NCI-H2107 (cell line): ENCODE measurements at regions not wholly inside any gene's neighbourhood (a gene's known extent, or its start where the extent isn't known, plus 50 kb on each side); places are given as distances from the start of the nearest gene placed in this dataset.

Experiments used
- DNase-seq: peaks from one replicate; lab custom pipeline; 2025; lab: John Stamatoyannopoulos, UW

GRCh38 chr2:235141411-235142128 is 189.8 kb downstream of the SH3BP4 start:
- DNase-seq = no peak

GRCh38 chr2:235142601-235143000 is 190.8 kb downstream of the SH3BP4 start:
- DNase-seq = no peak

- no peak for DNase-seq
Measured at GRCh38 chr2:235143789-235144188, 192.0 kb downstream of the SH3BP4 start.

DNA sequence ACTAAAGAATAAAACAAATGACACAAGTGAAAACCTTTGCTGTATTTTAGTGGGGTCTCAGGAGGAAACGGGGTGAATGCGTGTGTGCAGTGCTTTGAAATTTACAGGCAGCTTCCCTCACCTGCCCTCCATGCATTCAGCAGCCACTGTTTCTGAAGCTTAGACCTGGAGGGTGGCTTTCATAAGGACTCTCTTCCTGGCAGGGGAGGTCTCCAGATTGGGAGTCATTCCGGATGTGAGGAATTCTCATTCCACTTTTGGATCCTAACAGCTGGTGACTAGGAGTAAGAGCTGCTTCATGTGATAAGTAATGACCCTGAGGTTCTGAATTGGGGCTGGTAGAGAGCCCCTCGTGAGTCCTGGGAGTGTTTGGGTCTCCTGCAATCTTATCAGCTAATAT is 192.5 kb downstream of the SH3BP4 start:
- DNase-seq = no peak

DNA sequence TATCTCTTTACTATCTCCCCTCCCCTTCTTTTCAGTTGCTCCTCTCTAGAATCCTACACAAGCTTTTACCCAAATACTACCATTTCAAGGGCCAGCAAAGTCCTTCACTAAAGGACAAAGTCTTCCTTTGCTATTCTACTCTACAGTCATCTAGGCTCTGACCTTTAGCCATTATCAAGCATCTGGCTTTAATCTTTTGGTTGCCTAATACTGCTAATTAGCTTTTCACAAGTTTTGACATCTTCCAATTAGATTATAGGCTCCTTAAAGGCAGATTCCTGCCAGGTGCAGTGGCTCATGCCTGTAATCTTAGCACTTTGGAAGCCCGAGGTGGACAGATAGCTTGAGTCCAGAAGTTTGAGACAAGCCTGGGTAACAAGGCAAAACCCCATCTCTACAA is 194.4 kb downstream of the SH3BP4 start:
- DNase-seq = no peak

GRCh38 chr2:235146871-235147565 is 195.2 kb downstream of the SH3BP4 start:
- no peak for DNase-seq

GRCh38 chr2:235148201-235149170 is 196.7 kb downstream of the SH3BP4 start:
- DNase-seq = no peak

DNA sequence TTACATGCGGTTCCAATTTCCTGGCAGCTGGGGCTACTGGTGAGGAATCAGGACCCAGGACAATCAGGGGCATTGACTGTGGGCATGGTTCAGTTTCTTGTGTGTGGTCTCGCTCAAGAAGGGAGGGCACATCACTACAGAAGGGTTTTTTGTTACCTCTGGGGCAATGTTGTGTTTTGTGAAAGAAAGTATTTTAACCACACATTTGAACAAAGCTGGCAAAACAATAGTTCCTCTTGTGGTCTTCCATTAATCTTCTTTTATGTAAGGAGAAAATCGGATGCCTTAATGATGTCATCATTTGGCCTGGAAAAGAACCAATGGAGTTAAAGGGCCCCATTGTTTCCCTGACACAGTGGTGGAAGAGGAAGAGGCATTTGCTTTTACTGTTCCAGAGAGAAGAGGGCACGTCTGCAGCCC is 197.4 kb downstream of the SH3BP4 start:
- no peak for DNase-seq

- no peak for DNase-seq
Measured at GRCh38 chr2:235149736-235150135, 197.9 kb downstream of the SH3BP4 start.

DNA sequence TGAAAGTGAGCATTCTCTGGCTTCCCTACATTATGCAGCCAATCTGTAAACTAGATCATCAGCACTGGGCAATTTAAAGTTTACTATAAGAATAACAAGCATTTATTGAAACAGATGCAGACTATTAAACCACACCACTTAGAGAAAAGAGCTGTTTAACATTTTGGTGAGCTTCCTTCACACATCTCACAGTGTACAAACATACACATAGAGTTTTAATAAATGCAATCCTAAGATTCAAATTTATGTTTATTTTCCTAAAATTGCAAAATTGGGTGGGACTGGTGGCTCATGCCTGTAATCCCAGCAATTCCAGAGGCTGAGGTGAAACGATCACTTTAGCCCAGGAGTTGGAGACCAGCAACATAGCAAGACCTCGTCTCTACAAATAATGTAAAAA is 199.3 kb downstream of the SH3BP4 start:
- no peak for DNase-seq

GRCh38 chr2:235155163-235155562 is 203.3 kb downstream of the SH3BP4 start:
- no peak for DNase-seq

- no peak for DNase-seq
Measured at GRCh38 chr2:235156055-235156454, 204.2 kb downstream of the SH3BP4 start.

DNA sequence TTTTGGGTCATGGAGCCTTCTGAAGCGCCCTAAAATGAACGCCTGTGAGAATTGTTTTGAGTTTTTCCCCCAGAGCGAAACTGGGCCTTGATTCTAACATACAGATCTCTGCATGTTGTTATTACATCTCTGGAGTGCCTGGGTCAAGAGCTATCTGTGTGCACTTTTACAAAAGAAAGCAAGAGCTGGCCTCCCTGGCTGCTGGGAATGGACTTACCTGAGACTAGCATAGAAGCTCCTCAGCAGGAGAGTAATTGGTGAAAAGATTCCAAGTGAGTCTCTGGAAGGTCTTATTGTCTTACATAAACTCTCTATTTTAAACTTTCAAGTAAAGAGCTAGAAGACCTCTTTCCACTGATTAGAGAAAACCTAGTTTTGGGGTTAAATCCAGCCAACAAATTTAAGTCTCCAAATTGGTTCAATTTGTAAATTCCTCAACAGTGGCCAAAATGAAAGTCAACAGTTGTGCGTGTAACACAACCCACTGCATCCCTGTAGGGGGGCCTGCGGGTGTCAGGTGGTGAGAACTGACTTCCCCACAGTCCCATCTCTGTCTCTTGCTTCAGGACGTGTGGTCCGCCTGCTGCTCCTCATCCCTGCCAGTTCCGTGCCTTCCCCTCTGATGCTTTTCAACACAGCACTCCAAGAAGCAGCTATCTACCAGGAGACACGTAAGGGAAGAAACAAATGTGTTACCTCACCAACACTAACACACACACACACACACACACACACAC is 206.1 kb downstream of the SH3BP4 start:
- DNase-seq = no peak

DNA sequence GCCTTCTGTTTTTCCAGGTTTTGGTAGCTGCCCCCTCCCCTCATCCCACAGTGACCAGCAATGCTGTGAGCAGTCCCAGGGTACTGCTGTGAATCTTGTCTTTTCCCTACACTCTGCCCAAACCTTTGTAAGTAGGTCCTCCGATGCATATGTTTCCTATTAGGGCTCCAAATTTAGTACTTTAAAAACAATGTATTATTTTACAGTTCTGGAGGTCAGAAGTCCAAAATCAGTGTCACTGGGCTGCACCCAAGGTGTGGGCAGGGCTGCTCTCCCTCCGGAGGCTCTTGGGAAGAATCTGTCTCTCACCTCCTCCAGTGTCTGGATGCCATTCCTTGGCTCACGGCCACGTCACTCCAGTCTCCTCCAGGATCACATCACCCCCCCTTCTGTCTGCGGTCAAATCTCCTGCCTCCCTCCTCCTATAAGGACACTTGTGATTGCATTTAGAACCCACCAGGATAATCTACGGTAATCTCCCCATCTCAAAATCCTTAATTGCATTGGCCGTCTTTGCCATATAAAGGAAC is 208.5 kb downstream of the SH3BP4 start:
- no peak for DNase-seq

DNA sequence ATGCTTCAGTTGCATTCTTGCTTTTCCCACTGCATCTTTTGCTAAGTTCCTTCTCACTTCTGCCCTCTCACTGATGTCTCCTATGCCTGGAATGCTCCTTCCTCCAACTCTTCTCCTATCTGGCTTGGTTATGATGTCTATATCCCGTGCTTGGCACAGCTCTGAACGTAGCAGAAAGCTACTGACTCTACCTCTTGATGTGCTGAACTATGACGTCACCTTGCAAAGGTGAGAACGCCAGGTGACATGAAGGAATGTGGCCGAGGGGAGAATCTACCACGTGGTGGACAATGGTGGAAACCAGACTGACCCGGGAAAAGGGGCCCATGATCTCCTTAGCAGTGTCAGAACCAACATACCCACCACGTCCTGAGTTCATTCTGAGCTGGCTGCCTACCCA is 209.7 kb downstream of the SH3BP4 start:
- DNase-seq = no peak

DNA sequence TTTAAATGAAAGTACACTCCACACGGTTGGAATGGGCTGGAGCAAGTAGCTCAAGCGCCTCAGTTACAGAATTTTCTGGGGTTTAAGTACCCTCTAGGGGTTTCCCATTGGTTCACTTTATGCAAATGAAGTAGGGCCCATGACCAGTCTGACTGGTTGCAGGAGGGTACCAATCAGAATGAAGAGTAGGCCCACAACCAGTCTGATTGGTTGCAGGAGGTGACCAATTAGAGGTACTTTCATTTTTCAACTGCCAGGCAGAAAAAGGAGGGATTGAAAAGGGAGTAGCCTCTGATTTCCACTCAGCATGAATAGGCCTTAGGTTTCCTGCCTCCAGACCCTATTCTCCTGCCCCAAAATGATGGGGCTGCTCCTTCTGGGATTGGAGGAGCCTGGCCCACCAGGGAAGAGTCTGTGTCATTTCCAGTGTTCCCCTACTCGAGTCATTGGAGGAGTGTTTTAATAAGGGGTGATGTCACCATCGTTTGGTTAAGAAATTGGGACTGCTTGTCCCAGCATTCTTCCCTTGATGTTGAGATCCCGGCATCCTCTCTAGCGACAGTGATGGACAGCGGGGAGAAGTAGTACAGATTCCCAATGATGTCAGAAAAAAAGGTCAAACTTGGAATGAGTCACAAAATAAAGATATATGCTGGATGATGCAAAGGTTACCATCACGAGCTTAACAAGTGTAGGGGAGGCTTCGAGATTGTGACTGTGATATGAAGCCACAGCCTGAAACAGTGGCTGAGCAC is 210.4 kb downstream of the SH3BP4 start:
- DNase-seq = no peak

GRCh38 chr2:235162837-235163197 is 211.0 kb downstream of the SH3BP4 start:
- no peak for DNase-seq

DNA sequence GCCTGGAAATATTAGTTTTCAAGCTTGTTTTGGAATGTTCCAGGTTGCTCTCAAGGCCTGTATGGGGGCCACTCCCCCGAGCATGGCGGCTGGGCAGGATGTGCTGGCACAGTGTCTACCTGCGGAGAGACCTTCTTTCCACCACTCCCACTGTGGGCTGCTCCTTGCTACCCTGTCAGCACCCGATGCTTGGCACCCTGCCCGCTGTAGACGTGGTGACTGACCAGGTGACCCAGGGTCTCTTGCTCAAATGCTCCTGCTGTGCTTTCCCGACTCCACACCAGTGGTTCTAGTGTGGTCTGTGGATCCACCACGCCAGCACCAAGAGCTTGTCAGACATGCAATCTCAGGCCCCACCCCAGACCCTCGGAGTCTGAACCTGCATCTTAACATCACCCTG is 213.3 kb downstream of the SH3BP4 start:
- DNase-seq = no peak

GRCh38 chr2:235165631-235166030 is 213.8 kb downstream of the SH3BP4 start:
- DNase-seq = no peak

- DNase-seq = no peak
Measured at GRCh38 chr2:235168174-235168979, 216.6 kb downstream of the SH3BP4 start.
